ENCODE measurements at regions not wholly inside any gene's neighbourhood (a gene's known extent, or its start where the extent isn't known, plus 50 kb on each side); places are given as distances from the start of the nearest gene placed in this dataset.

GRCh38 chr13:53144826-53145225 lies 116.2 kb downstream of the OLFM4 start:
- DNase-seq (ENCODE audit: low read depth in 2 of 2) = no peak

GRCh38 chr13:53150568-53150967 lies 122.0 kb downstream of the OLFM4 start:
- DNase-seq (ENCODE audit: low read depth in 2 of 2) = no peak

GRCh38 chr13:53151336-53152056 lies 122.9 kb downstream of the OLFM4 start:
- DNase-seq (ENCODE audit: low read depth in 2 of 2) = peak; percentile 47

- no peak for DNase-seq (ENCODE audit: low read depth in 2 of 2)
Measured at GRCh38 chr13:53152057-53152421, 123.4 kb downstream of the OLFM4 start.

- DNase-seq (ENCODE audit: low read depth in 2 of 2) = no peak
Measured at GRCh38 chr13:53158201-53158600, 129.6 kb downstream of the OLFM4 start.

- no peak for DNase-seq (ENCODE audit: low read depth in 2 of 2)
Measured at GRCh38 chr13:53159431-53159830, 130.8 kb downstream of the OLFM4 start.

- DNase-seq (ENCODE audit: low read depth in 2 of 2) = no peak
Measured at GRCh38 chr13:53160211-53160610, 131.6 kb downstream of the OLFM4 start.

- DNase-seq (ENCODE audit: low read depth in 2 of 2) = no peak
Measured at GRCh38 chr13:53161251-53161650, 132.6 kb downstream of the OLFM4 start.

GRCh38 chr13:53165261-53165660 lies 136.6 kb downstream of the OLFM4 start:
- no peak for DNase-seq (ENCODE audit: low read depth in 2 of 2)

GRCh38 chr13:53167561-53167960 lies 138.9 kb downstream of the OLFM4 start:
- no peak for DNase-seq (ENCODE audit: low read depth in 2 of 2)

- DNase-seq (ENCODE audit: low read depth in 2 of 2) = no peak
Measured at GRCh38 chr13:53170910-53171309, 142.3 kb downstream of the OLFM4 start.

GRCh38 chr13:53174545-53174944 lies 145.9 kb downstream of the OLFM4 start:
- DNase-seq (ENCODE audit: low read depth in 2 of 2) = no peak

- no peak for DNase-seq (ENCODE audit: low read depth in 2 of 2)
Measured at GRCh38 chr13:53180684-53181083, 152.1 kb downstream of the OLFM4 start.

- DNase-seq (ENCODE audit: low read depth in 2 of 2) = no peak
Measured at GRCh38 chr13:53182724-53183123, 154.1 kb downstream of the OLFM4 start.

GRCh38 chr13:53188120-53188519 lies 159.5 kb downstream of the OLFM4 start:
- DNase-seq (ENCODE audit: low read depth in 2 of 2) = no peak

- no peak for DNase-seq (ENCODE audit: low read depth in 2 of 2)
Measured at GRCh38 chr13:53189162-53189561, 160.5 kb downstream of the OLFM4 start.

- peak; percentile 73 to 74 for DNase-seq (ENCODE audit: low read depth in 2 of 2)
Measured at GRCh38 chr13:53191091-53191490, 162.5 kb downstream of the OLFM4 start.

GRCh38 chr13:53197424-53197823 lies 168.8 kb downstream of the OLFM4 start:
- no peak for DNase-seq (ENCODE audit: low read depth in 2 of 2)

- no peak for DNase-seq (ENCODE audit: low read depth in 2 of 2)
Measured at GRCh38 chr13:53198017-53198416, 169.4 kb downstream of the OLFM4 start.

GRCh38 chr13:53198736-53199135 lies 170.1 kb downstream of the OLFM4 start:
- DNase-seq (ENCODE audit: low read depth in 2 of 2) = no peak

GRCh38 chr13:53200075-53200474 lies 171.5 kb downstream of the OLFM4 start:
- DNase-seq (ENCODE audit: low read depth in 2 of 2) = no peak

GRCh38 chr13:53200498-53201453 lies 172.2 kb downstream of the OLFM4 start:
- no peak for DNase-seq (ENCODE audit: low read depth in 2 of 2)
